SK-N-SH (cell line): ENCODE measurements at regions not wholly inside any gene's neighbourhood (a gene's known extent, or its start where the extent isn't known, plus 50 kb on each side); places are given as distances from the start of the nearest gene placed in this dataset.
"Not testable (repeated sequence)": the region's sequence is repeated elsewhere in the genome, so short reads cannot be mapped to it uniquely, and the experiment has no call there.

Experiments
- CTCF ChIP-seq: fragments of 200-600 bp; sonication (generic); IDR thresholded peaks from 2 replicates; pipeline ENCODE4 v1.6.1; 2017; ENCODE audit warnings: antibody characterized with exemption, mild to moderate bottlenecking, moderate library complexity
- EP300 ChIP-seq, 2 experiments: IDR thresholded peaks; 2 replicates each; pipeline versions ENCODE4 v1.4.0 to v1.6.1; 2012; ENCODE audit warnings: borderline replicate concordance in 1 of 2, low read depth in 1 of 2, low read length in 1 of 2
- EZH2phosphoT487 ChIP-seq: fragments of 200-600 bp; sonication (generic); IDR thresholded peaks from 2 replicates; pipeline ENCODE4 v1.6.1; 2017; ENCODE audit warnings: low read depth, mixed run types, mild to moderate bottlenecking, antibody characterized with exemption, moderate library complexity, borderline replicate concordance
- FOXM1 ChIP-seq: IDR thresholded peaks from 2 replicates; pipeline ENCODE4 v1.4.0; 2012; ENCODE audit warnings: low read depth, mild to moderate bottlenecking
- GABPA ChIP-seq: IDR thresholded peaks from 2 replicates; pipeline ENCODE4 v1.4.0; 2012; ENCODE audit warnings: low read depth, mild to moderate bottlenecking
- JUND ChIP-seq: IDR thresholded peaks from 2 replicates; pipeline ENCODE4 v1.4.0; 2012
- MAX ChIP-seq: IDR thresholded peaks from 2 replicates; pipeline ENCODE4 v1.4.0; 2012; ENCODE audit warnings: low read depth
- NRF1 ChIP-seq: IDR thresholded peaks from 2 replicates; pipeline ENCODE4 v1.6.1; 2012; ENCODE audit warnings: low read depth, mild to moderate bottlenecking, low read length
- POLR2AphosphoS5 ChIP-seq: IDR thresholded peaks from 2 replicates; pipeline ENCODE4 v1.6.1; 2012; ENCODE audit warnings: low read depth, low read length
- REST ChIP-seq: IDR thresholded peaks from 2 replicates; pipeline ENCODE4 v1.6.1; 2012; ENCODE audit warnings: mild to moderate bottlenecking, low read depth, low read length, moderate library complexity
- SMC3 ChIP-seq: IDR thresholded peaks from 2 replicates; pipeline ENCODE4 v1.6.1; 2012; ENCODE audit warnings: low read depth, low read length, improper control_type of control experiment
- USF1 ChIP-seq: IDR thresholded peaks from 2 replicates; pipeline ENCODE4 v1.4.0; 2012; ENCODE audit warnings: low read depth, borderline replicate concordance
- USF2 ChIP-seq: fragments of 150-350 bp; IDR thresholded peaks from 2 replicates; pipeline ENCODE4 v1.6.1; 2017; ENCODE audit warnings: antibody characterized with exemption, low read length, low read depth, borderline replicate concordance
- ZBTB33 ChIP-seq: IDR thresholded peaks from 2 replicates; pipeline ENCODE4 v1.4.0; 2012; ENCODE audit warnings: low read depth, borderline replicate concordance

GRCh38 chr9:42443414-42443813, 260.0 kb downstream of the SPATA31A6 start:
- not testable (repeated sequence) for TF ChIP-seq CTCF; GABPA; USF1; EP300 (IDR thresholded peaks at IDR 0.05; ENCODE audit: borderline replicate concordance in 1 of 2, low read depth in 1 of 2, low read length in 1 of 2); SMC3; NRF1; JUND; MAX; USF2; FOXM1; REST; EZH2phosphoT487; ZBTB33; POLR2AphosphoS5
